HL-60 (cell line): ENCODE measurements at regions not wholly inside any gene's neighbourhood (a gene's known extent, or its start where the extent isn't known, plus 50 kb on each side); places are given as distances from the start of the nearest gene placed in this dataset.
"Not testable (repeated sequence)": the region's sequence is repeated elsewhere in the genome, so short reads cannot be mapped to it uniquely, and the experiment has no call there.

Experiments
- CTCF ChIP-seq: IDR thresholded peaks from one replicate; pipeline ENCODE4 v1.5.1; 2011; ENCODE audit warnings: low read length, control low read depth, inconsistent platforms; ENCODE audit not compliant: insufficient read depth
- POLR2AphosphoS5 ChIP-seq: IDR thresholded peaks from 2 replicates; pipeline ENCODE4 v1.6.1; 2012; ENCODE audit warnings: low read depth
- REST ChIP-seq: IDR thresholded peaks from 2 replicates; pipeline ENCODE4 v1.6.1; 2012; ENCODE audit warnings: low read depth; ENCODE audit not compliant: insufficient replicate concordance

- TF ChIP-seq CTCF, REST, POLR2AphosphoS5: not testable (repeated sequence)
Measured at GRCh38 chr1:149218080-149218988, 115.0 kb upstream of the NBPF9 start.
